ENCODE measurements at regions not wholly inside any gene's neighbourhood (a gene's known extent, or its start where the extent isn't known, plus 50 kb on each side); places are given as distances from the start of the nearest gene placed in this dataset.

GRCh38 chr5:82355053-82355452 lies 76.9 kb upstream of the RPS23 start:
- Mint-ChIP-seq H3K9me3 (ENCODE audit: low read depth) (peaks cover under 1% of the 10 kb centered on the region), H3K27me3 (ENCODE audit: low read depth) (no peaks in the 10 kb centered on the region), H3K36me3 (ENCODE audit: low read depth) (no peaks in the 10 kb centered on the region), H3K27ac (ENCODE audit: unreplicated experiment) (no peak overlapping the region), H3K4me1 (ENCODE audit: low read depth) (peaks cover 57% of the 10 kb centered on the region), H3K4me3 (ENCODE audit: unreplicated experiment) (no peak overlapping the region)
- no peak for TF ChIP-seq CTCF (IDR thresholded peaks at IDR 0.05)
- no peak for DNase-seq (ENCODE audit: low spot score)

GRCh38 chr5:82354543-82354942 lies 76.4 kb upstream of the RPS23 start:
- Mint-ChIP-seq H3K36me3 (ENCODE audit: low read depth) (no peaks in the 10 kb centered on the region), H3K27me3 (ENCODE audit: low read depth) (no peaks in the 10 kb centered on the region), H3K4me1 (ENCODE audit: low read depth) (peaks cover 59% of the 10 kb centered on the region), H3K9me3 (ENCODE audit: low read depth) (peaks cover 2% of the 10 kb centered on the region), H3K27ac (ENCODE audit: unreplicated experiment) (no peak overlapping the region), H3K4me3 (ENCODE audit: unreplicated experiment) (no peak overlapping the region)
- DNase-seq (ENCODE audit: low spot score) = no peak
- no peak for TF ChIP-seq CTCF (IDR thresholded peaks at IDR 0.05)

GRCh38 chr5:82353522-82353921 lies 75.4 kb upstream of the RPS23 start:
- no peaks in the 10 kb centered on the region for H3K27me3 Mint-ChIP-seq (ENCODE audit: low read depth)
- no peak overlapping the region for H3K27ac Mint-ChIP-seq (ENCODE audit: unreplicated experiment)
- TF ChIP-seq CTCF (IDR thresholded peaks at IDR 0.05) = no peak
- H3K9me3 Mint-ChIP-seq (ENCODE audit: low read depth) = peaks cover 2% of the 10 kb centered on the region
- DNase-seq (ENCODE audit: low spot score) = no peak
- no peaks in the 10 kb centered on the region for H3K36me3 Mint-ChIP-seq (ENCODE audit: low read depth)
- no peak overlapping the region for H3K4me3 Mint-ChIP-seq (ENCODE audit: unreplicated experiment)
- peaks cover 59% of the 10 kb centered on the region for H3K4me1 Mint-ChIP-seq (ENCODE audit: low read depth)

- H3K27me3 Mint-ChIP-seq (ENCODE audit: low read depth) = no peaks in the 10 kb centered on the region
- TF ChIP-seq CTCF (IDR thresholded peaks at IDR 0.05) = no peak
- peaks cover 62% of the 10 kb centered on the region for H3K4me1 Mint-ChIP-seq (ENCODE audit: low read depth)
- no peaks in the 10 kb centered on the region for H3K36me3 Mint-ChIP-seq (ENCODE audit: low read depth)
- no peak overlapping the region for H3K4me3 Mint-ChIP-seq (ENCODE audit: unreplicated experiment)
- DNase-seq (ENCODE audit: low spot score) = no peak
- peak overlapping the region; percentile 86 for H3K27ac Mint-ChIP-seq (ENCODE audit: unreplicated experiment)
- H3K9me3 Mint-ChIP-seq (ENCODE audit: low read depth) = peaks cover 2% of the 10 kb centered on the region
Measured at GRCh38 chr5:82352146-82352791, 74.1 kb upstream of the RPS23 start.

GRCh38 chr5:82351754-82352145 lies 73.6 kb upstream of the RPS23 start:
- Mint-ChIP-seq H3K27me3 (ENCODE audit: low read depth) (no peaks in the 10 kb centered on the region), H3K4me1 (ENCODE audit: low read depth) (peaks cover 62% of the 10 kb centered on the region), H3K9me3 (ENCODE audit: low read depth) (peaks cover 2% of the 10 kb centered on the region), H3K36me3 (ENCODE audit: low read depth) (no peaks in the 10 kb centered on the region), H3K27ac (ENCODE audit: unreplicated experiment) (peak overlapping the region; percentile 53), H3K4me3 (ENCODE audit: unreplicated experiment) (no peak overlapping the region)
- TF ChIP-seq CTCF (IDR thresholded peaks at IDR 0.05) = peak; percentile 89
- no peak for DNase-seq (ENCODE audit: low spot score)

All from chondrocyte (in vitro differentiated cells).